Glutamatergic neuron (in vitro differentiated cells): ENCODE measurements at regions not wholly inside any gene's neighbourhood (a gene's known extent, or its start where the extent isn't known, plus 50 kb on each side); places are given as distances from the start of the nearest gene placed in this dataset.

Source experiments
- DNase-seq: peaks from one replicate; pipeline ENCODE4 v3.0.0; 2022
- H3K27ac Mint-ChIP-seq: one replicate; pipeline ENCODE4 v1.8.0; 2020; ENCODE audit warnings: mild to moderate bottlenecking, mixed read lengths, inconsistent platforms; ENCODE audit not compliant: unreplicated experiment
- H3K27me3 Mint-ChIP-seq: one replicate; pipeline ENCODE4 v1.8.0; 2020; ENCODE audit warnings: mild to moderate bottlenecking, moderate library complexity, mixed read lengths, inconsistent platforms; ENCODE audit not compliant: unreplicated experiment
- H3K36me3 Mint-ChIP-seq: one replicate; pipeline ENCODE4 v1.8.0; 2020; ENCODE audit warnings: mild to moderate bottlenecking, mixed read lengths, inconsistent platforms; ENCODE audit not compliant: unreplicated experiment
- H3K4me1 Mint-ChIP-seq: one replicate; pipeline ENCODE4 v1.8.0; 2020; ENCODE audit warnings: mild to moderate bottlenecking, low read depth, mixed read lengths, inconsistent platforms; ENCODE audit not compliant: unreplicated experiment
- H3K4me3 Mint-ChIP-seq: one replicate; pipeline ENCODE4 v1.8.0; 2020; ENCODE audit warnings: mild to moderate bottlenecking, mixed read lengths, inconsistent platforms; ENCODE audit not compliant: unreplicated experiment
- H3K9me3 Mint-ChIP-seq: one replicate; pipeline ENCODE4 v1.8.0; 2020; ENCODE audit warnings: mild to moderate bottlenecking, moderate library complexity, mixed read lengths, inconsistent platforms; ENCODE audit not compliant: unreplicated experiment
- CTCF ChIP-seq: fragments of 200-600 bp; sonication (generic); IDR thresholded peaks from one replicate; pipeline ENCODE4 v1.5.0; 2021; ENCODE audit not compliant: partially characterized antibody, unreplicated experiment

GRCh38 chr2:157158111-157158510 is 99.4 kb upstream of the GALNT5 start:
- DNase-seq = no peak
- TF ChIP-seq CTCF = no peak
- H3K36me3 Mint-ChIP-seq = no peaks in the 10 kb centered on the region
- no peak overlapping the region for H3K4me3 Mint-ChIP-seq
- H3K9me3 Mint-ChIP-seq = no peaks in the 10 kb centered on the region
- H3K4me1 Mint-ChIP-seq = no peaks in the 10 kb centered on the region
- peaks cover 1% of the 10 kb centered on the region for H3K27me3 Mint-ChIP-seq
- H3K27ac Mint-ChIP-seq = no peak overlapping the region

GRCh38 chr2:157159221-157159934 is 98.1 kb upstream of the GALNT5 start:
- no peak for DNase-seq
- H3K4me1 Mint-ChIP-seq = no peaks in the 10 kb centered on the region
- no peak overlapping the region for H3K4me3 Mint-ChIP-seq
- no peaks in the 10 kb centered on the region for H3K36me3 Mint-ChIP-seq
- no peak for TF ChIP-seq CTCF
- H3K9me3 Mint-ChIP-seq = no peaks in the 10 kb centered on the region
- no peak overlapping the region for H3K27ac Mint-ChIP-seq
- peaks cover 1% of the 10 kb centered on the region for H3K27me3 Mint-ChIP-seq

- Mint-ChIP-seq H3K36me3 (no peaks in the 10 kb centered on the region), H3K27me3 (peaks cover 1% of the 10 kb centered on the region), H3K9me3 (no peaks in the 10 kb centered on the region), H3K4me3 (no peak overlapping the region), H3K27ac (no peak overlapping the region), H3K4me1 (no peaks in the 10 kb centered on the region)
- TF ChIP-seq CTCF = no peak
- DNase-seq = no peak
Observed at GRCh38 chr2:157160111-157160510, 97.4 kb upstream of the GALNT5 start.

- Mint-ChIP-seq H3K9me3 (no peaks in the 10 kb centered on the region), H3K27ac (no peak overlapping the region), H3K36me3 (no peaks in the 10 kb centered on the region), H3K27me3 (no peaks in the 10 kb centered on the region), H3K4me1 (no peaks in the 10 kb centered on the region), H3K4me3 (no peak overlapping the region)
- no peak for DNase-seq
- TF ChIP-seq CTCF = no peak
Observed at GRCh38 chr2:157164370-157164769, 93.1 kb upstream of the GALNT5 start.

- DNase-seq = no peak
- no peak for TF ChIP-seq CTCF
- no peak overlapping the region for H3K27ac Mint-ChIP-seq
- no peaks in the 10 kb centered on the region for H3K27me3 Mint-ChIP-seq
- H3K4me1 Mint-ChIP-seq = no peaks in the 10 kb centered on the region
- H3K36me3 Mint-ChIP-seq = no peaks in the 10 kb centered on the region
- no peaks in the 10 kb centered on the region for H3K9me3 Mint-ChIP-seq
- H3K4me3 Mint-ChIP-seq = no peak overlapping the region
Observed at GRCh38 chr2:157164891-157165290, 92.6 kb upstream of the GALNT5 start.
